ENCODE measurements at regions not wholly inside any gene's neighbourhood (a gene's known extent, or its start where the extent isn't known, plus 50 kb on each side); places are given as distances from the start of the nearest gene placed in this dataset.
"Not testable (repeated sequence)": the region's sequence is repeated elsewhere in the genome, so short reads cannot be mapped to it uniquely, and the experiment has no call there.

DNA sequence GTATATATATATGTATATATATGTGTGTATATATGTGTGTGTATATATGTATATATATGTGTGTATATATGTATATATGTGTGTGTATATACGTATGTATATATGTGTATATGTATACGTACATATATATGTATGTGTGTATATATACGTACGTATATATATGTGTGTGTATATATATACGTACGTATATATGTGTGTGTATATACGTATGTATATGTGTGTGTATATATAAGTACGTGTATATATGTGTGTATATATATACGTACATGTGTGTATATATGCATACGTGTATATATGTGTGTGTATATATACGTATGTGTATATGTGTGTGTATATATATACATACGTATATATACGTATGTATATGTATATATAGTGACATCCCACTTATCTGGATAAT is 154.4 kb downstream of the CDRT15L2 start:
- ChIA-PET POLR2A (no interaction called here), CTCF (no interaction called here)
- no peak overlapping the region for H3K4me3 ChIP-seq (ENCODE audit: low read depth, low read length)
- no peak overlapping the region for H3K27ac ChIP-seq (ENCODE audit: extremely low read depth, low read depth, low read length)
- no peaks in the 10 kb centered on the region for H3K36me3 ChIP-seq (ENCODE audit: control insufficient read depth in 2 of 2, insufficient read depth in 1 of 2, low read length in 2 of 2)
- TF ChIP-seq ZNF433 (tag by site-specific recombination; IDR thresholded peaks at IDR 0.05; ENCODE audit: low read depth) (no peak), ZNF792 (tag by site-specific recombination; IDR thresholded peaks at IDR 0.05) (no peak), ZNF701 (tag by site-specific recombination; IDR thresholded peaks at IDR 0.05) (no peak), SP2 (tag by site-specific recombination; IDR thresholded peaks at IDR 0.05) (no peak)
- TF ChIP-seq, protein P1, sequence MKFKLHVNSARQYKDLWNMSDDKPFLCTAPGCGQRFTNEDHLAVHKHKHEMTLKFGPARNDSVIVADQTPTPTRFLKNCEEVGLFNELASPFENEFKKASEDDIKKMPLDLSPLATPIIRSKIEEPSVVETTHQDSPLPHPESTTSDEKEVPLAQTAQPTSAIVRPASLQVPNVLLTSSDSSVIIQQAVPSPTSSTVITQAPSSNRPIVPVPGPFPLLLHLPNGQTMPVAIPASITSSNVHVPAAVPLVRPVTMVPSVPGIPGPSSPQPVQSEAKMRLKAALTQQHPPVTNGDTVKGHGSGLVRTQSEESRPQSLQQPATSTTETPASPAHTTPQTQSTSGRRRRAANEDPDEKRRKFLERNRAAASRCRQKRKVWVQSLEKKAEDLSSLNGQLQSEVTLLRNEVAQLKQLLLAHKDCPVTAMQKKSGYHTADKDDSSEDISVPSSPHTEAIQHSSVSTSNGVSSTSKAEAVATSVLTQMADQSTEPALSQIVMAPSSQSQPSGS (tag by site-specific recombination; IDR thresholded peaks at IDR 0.05; ENCODE audit: low read depth): no peak
- TF ChIP-seq, protein P2, sequence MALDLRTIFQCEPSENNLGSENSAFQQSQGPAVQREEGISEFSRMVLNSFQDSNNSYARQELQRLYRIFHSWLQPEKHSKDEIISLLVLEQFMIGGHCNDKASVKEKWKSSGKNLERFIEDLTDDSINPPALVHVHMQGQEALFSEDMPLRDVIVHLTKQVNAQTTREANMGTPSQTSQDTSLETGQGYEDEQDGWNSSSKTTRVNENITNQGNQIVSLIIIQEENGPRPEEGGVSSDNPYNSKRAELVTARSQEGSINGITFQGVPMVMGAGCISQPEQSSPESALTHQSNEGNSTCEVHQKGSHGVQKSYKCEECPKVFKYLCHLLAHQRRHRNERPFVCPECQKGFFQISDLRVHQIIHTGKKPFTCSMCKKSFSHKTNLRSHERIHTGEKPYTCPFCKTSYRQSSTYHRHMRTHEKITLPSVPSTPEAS (tag by site-specific recombination; IDR thresholded peaks at IDR 0.05): no peak
- H3K4me1 ChIP-seq (ENCODE audit: control insufficient read depth, insufficient read depth, low read length): no peaks in the 10 kb centered on the region
- H3K9me3 ChIP-seq (ENCODE audit: control insufficient read depth, insufficient read depth, low read depth, low read length): no peaks in the 10 kb centered on the region

DNA sequence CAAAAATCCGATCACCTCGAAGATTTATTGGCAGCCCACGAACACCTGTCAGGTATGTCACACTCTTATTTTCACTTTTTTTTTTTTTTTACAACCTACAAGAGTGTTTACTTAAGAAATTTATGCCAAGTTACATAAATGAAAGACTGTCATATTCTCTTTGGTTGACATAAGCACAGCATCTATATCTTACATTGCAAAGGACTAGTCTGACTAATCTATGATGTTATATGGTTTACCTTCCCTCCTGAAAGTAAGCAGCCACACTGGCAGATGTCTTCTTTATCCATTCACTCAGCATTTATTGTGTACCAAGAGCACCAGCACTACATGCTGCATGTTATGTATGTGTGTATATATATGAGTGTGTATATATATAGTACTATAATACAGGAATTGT is 156.3 kb downstream of the CDRT15L2 start:
- no peaks in the 10 kb centered on the region for H3K36me3 ChIP-seq (ENCODE audit: control insufficient read depth in 2 of 2, insufficient read depth in 1 of 2, low read length in 2 of 2)
- ChIA-PET POLR2A (no interaction called here), CTCF (no interaction called here)
- TF ChIP-seq ZNF837 (tag by site-specific recombination; IDR thresholded peaks at IDR 0.05) (no peak), BCL11B (tag by site-specific recombination; IDR thresholded peaks at IDR 0.05; ENCODE audit: low read depth) (no peak), ZNF585B (tag by site-specific recombination; IDR thresholded peaks at IDR 0.05) (no peak), GFI1B (tag by site-specific recombination; IDR thresholded peaks at IDR 0.05) (no peak), RBAK (tag by site-specific recombination; IDR thresholded peaks at IDR 0.05) (no peak), ZNF23 (tag by site-specific recombination; IDR thresholded peaks at IDR 0.05; ENCODE audit: borderline replicate concordance) (no peak), ZNF214 (tag by site-specific recombination; IDR thresholded peaks at IDR 0.05; ENCODE audit: borderline replicate concordance) (no peak), OVOL3 (tag by site-specific recombination; IDR thresholded peaks at IDR 0.05) (no peak), ZNF19 (tag by site-specific recombination; IDR thresholded peaks at IDR 0.05; ENCODE audit: low read depth) (no peak), IKZF3 (tag by site-specific recombination; IDR thresholded peaks at IDR 0.05) (no peak), ZNF621 (tag by site-specific recombination; IDR thresholded peaks at IDR 0.05) (no peak), ZBTB48 (tag by site-specific recombination; IDR thresholded peaks at IDR 0.05) (no peak), ZNF311 (tag by site-specific recombination; IDR thresholded peaks at IDR 0.05; ENCODE audit: borderline replicate concordance) (no peak), ZNF426 (tag by site-specific recombination; IDR thresholded peaks at IDR 0.05) (no peak), ZNF521 (tag by site-specific recombination; IDR thresholded peaks at IDR 0.05) (no peak), ZNF596 (tag by site-specific recombination; IDR thresholded peaks at IDR 0.05) (no peak)
- TF ChIP-seq, protein P3, sequence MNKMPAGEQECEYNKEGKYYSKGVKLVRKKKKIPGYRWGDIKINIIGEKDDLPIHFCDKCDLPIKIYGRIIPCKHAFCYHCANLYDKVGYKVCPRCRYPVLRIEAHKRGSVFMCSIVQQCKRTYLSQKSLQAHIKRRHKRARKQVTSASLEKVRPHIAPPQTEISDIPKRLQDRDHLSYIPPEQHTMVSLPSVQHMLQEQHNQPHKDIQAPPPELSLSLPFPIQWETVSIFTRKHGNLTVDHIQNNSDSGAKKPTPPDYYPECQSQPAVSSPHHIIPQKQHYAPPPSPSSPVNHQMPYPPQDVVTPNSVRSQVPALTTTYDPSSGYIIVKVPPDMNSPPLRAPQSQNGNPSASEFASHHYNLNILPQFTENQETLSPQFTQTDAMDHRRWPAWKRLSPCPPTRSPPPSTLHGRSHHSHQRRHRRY (tag by site-specific recombination; IDR thresholded peaks at IDR 0.05): no peak
- TF ChIP-seq, protein P4, sequence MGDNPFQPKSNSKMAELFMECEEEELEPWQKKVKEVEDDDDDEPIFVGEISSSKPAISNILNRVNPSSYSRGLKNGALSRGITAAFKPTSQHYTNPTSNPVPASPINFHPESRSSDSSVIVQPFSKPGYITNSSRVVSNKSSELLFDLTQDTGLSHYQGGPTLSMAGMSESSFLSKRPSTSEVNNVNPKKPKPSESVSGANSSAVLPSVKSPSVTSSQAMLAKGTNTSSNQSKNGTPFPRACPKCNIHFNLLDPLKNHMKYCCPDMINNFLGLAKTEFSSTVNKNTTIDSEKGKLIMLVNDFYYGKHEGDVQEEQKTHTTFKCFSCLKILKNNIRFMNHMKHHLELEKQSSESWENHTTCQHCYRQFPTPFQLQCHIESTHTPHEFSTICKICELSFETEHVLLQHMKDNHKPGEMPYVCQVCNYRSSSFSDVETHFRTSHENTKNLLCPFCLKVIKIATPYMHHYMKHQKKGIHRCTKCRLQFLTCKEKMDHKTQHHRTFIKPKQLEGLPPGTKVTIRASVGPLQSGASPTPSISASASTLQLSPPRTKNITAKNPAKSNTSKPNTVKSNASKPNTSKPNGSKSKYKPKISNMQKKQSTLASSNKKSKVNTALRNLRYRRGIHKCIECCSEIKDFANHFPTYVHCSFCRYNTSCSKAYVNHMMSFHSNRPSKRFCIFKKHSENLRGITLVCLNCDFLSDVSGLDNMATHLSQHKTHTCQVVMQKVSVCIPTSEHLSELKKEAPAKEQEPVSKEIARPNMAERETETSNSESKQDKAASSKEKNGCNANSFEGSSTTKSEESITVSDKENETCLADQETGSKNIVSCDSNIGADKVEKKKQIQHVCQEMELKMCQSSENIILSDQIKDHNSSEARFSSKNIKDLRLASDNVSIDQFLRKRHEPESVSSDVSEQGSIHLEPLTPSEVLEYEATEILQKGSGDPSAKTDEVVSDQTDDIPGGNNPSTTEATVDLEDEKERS (tag by site-specific recombination; IDR thresholded peaks at IDR 0.05): no peak
- H3K27ac ChIP-seq (ENCODE audit: extremely low read depth, low read depth, low read length): no peak overlapping the region
- no peaks in the 10 kb centered on the region for H3K9me3 ChIP-seq (ENCODE audit: control insufficient read depth, insufficient read depth, low read depth, low read length)
- no peak overlapping the region for H3K4me3 ChIP-seq (ENCODE audit: low read depth, low read length)
- no peaks in the 10 kb centered on the region for H3K4me1 ChIP-seq (ENCODE audit: control insufficient read depth, insufficient read depth, low read length)

DNA sequence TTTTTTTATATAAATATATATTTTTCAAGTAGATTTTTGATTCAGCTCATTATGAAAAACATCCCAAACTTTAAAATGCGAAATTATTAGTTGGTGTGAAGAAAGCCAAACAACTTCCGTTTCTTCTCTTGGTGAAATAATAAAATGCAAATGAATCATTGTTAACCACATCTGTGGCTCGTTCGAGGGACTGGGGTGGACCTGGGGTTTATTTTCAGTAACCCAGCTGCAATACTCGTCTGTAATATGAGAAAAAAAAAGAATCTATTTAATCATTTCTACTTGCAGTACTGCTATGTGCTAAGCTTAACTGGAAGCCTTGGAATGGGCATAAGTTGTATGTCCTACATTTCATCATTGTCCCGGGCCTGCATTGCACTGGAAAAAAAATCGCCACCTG is 158.1 kb downstream of the CDRT15L2 start:
- H3K27ac ChIP-seq (ENCODE audit: extremely low read depth, low read depth, low read length); H3K36me3 ChIP-seq (ENCODE audit: control insufficient read depth in 2 of 2, insufficient read depth in 1 of 2, low read length in 2 of 2); H3K4me1 ChIP-seq (ENCODE audit: control insufficient read depth, insufficient read depth, low read length); H3K9me3 ChIP-seq (ENCODE audit: control insufficient read depth, insufficient read depth, low read depth, low read length); CTCF ChIA-PET; H3K4me3 ChIP-seq (ENCODE audit: low read depth, low read length); POLR2A ChIA-PET: not testable (repeated sequence)

All from HEK293 (cell line).